ENCODE measurements at regions not wholly inside any gene's neighbourhood (a gene's known extent, or its start where the extent isn't known, plus 50 kb on each side); places are given as distances from the start of the nearest gene placed in this dataset.

DNA sequence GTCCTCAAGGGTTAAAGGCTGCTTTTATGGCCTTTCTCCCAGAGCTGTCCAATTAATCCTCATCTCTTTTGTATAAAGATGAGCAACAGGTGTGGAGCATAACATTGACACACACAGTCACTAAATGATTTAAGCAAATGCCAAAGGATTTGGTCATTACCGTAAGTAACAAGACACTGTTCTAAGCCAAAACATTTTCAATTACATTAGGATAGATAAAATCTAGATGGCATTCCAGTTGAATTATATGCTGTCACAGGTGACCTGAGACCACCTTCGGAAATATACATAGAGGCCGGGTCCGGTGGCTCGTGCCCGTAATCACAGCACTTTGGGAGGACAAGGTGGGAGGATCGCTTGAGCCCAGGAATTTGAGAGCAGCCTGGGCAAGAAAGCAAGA is 105.3 kb upstream of the UBE3A start:
- Histone ChIP-seq H3K4me3 (no peak overlapping the region), H3K36me3 (no peaks in the 10 kb centered on the region), H3K4me1 (no peaks in the 10 kb centered on the region), H3K27me3 (no peaks in the 10 kb centered on the region), H3K27ac (no peak overlapping the region), H3K9me3 (no peaks in the 10 kb centered on the region)
- no peak for DNase-seq
- no peak for TF ChIP-seq CTCF (IDR thresholded peaks at IDR 0.05)
- no peak for TF ChIP-seq POLR2A (IDR thresholded peaks at IDR 0.05)

DNA sequence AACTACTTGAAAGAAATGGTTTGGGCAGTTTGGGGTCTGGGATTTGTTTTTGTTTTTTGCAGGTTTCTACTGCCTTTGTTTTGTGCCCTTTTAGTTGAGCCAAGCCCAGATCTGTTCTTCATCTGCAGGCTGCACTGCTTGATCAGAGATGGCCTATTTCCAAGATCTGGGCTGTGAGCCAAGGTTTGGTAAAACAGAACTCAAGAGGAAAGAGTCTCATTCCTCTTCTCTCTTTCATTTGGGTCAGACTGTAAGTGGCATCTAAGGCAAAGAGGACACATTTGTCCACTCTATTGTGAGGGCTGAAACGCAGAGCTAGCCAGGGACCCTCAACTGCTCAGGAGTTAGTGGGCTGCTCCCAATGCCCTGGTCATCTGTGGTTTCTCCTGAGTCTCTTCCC is 104.4 kb upstream of the UBE3A start:
- no peak for TF ChIP-seq CTCF (IDR thresholded peaks at IDR 0.05)
- no peak for TF ChIP-seq POLR2A (IDR thresholded peaks at IDR 0.05)
- no peaks in the 10 kb centered on the region for H3K36me3 ChIP-seq
- no peak overlapping the region for H3K27ac ChIP-seq

DNA sequence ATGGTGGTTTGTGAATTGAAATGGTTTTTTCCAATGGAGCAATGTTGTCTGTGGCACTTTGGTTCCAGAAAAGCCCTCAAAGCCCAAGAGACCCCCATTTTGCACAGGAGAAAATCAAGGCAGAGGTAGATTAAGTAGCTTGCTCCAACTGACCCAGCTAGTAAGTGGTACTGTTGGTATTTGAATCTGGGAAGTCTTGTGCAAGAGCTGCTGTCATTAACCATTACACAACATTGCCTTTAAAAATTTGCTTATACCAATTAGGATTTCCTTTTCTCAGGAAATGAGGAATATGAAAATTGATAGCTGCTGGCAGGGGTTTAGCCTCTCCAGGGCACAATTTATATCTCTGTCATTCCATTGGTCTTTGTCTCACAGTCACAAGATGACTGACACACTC is 102.4 kb upstream of the UBE3A start:
- DNase-seq: no peak

More for the DNA sequence above, 104.4 kb upstream of the UBE3A start:
- no peaks in the 10 kb centered on the region for H3K4me1 ChIP-seq
- DNase-seq: no peak
- no peak overlapping the region for H3K4me3 ChIP-seq
- no peaks in the 10 kb centered on the region for H3K27me3 ChIP-seq
- no peaks in the 10 kb centered on the region for H3K9me3 ChIP-seq

DNA sequence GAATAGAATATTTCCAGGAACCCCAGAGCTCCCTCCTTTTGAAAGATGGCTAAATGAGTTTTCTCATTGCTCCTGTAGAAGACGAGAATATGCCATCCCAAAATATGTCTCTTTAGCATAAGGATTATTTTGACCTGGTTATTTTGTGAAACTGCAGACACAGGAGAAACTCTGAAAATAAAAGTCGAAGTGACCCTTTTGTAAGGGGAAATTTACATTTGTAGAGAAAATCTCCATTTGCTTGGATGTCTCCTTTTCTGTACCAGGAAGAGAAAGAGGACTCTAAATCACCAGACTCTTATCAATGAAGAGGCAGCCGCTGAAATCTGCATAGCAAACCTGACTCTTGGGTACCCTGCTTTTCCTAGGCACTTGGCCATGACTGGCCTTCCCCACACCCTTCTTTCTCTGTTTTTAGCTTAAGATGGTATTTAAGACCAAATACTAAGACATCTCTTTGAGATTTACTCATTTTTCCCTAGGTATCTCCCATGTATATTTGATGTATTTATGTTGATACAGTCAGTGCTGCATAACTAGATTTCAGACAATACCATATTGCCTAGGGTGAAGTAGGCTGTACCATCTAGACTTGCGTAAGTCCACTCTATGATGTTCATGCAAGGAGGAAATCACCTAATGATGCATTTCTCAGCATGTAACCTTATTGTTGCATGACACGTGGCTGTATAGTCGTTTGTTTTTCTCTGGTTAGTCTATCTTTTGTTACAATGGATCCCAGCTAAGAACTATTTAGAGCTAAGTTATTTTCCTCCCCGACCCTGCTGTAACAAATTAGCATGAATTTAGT is 98.2 kb upstream of the UBE3A start:
- H3K4me1 ChIP-seq: no peaks in the 10 kb centered on the region
- no peaks in the 10 kb centered on the region for H3K36me3 ChIP-seq
- no peak for DNase-seq
- H3K4me3 ChIP-seq: no peak overlapping the region
- H3K27ac ChIP-seq: no peak overlapping the region
- TF ChIP-seq CTCF (IDR thresholded peaks at IDR 0.05) (no peak), POLR2A (IDR thresholded peaks at IDR 0.05) (no peak)
- H3K9me3 ChIP-seq: no peaks in the 10 kb centered on the region
- no peaks in the 10 kb centered on the region for H3K27me3 ChIP-seq

More for the DNA sequence above, 102.4 kb upstream of the UBE3A start:
- H3K36me3 ChIP-seq: no peaks in the 10 kb centered on the region
- no peak overlapping the region for H3K4me3 ChIP-seq
- TF ChIP-seq POLR2A (IDR thresholded peaks at IDR 0.05) (no peak), CTCF (IDR thresholded peaks at IDR 0.05) (no peak)
- no peaks in the 10 kb centered on the region for H3K9me3 ChIP-seq
- no peaks in the 10 kb centered on the region for H3K4me1 ChIP-seq
- no peaks in the 10 kb centered on the region for H3K27me3 ChIP-seq
- no peak overlapping the region for H3K27ac ChIP-seq

- Histone ChIP-seq H3K9me3 (no peaks in the 10 kb centered on the region), H3K27me3 (no peaks in the 10 kb centered on the region), H3K27ac (no peak overlapping the region), H3K4me1 (no peaks in the 10 kb centered on the region), H3K36me3 (no peaks in the 10 kb centered on the region), H3K4me3 (no peak overlapping the region)
- DNase-seq: no peak
- TF ChIP-seq POLR2A (IDR thresholded peaks at IDR 0.05) (no peak), CTCF (IDR thresholded peaks at IDR 0.05) (no peak)
Observed at GRCh38 chr15:25535866-25536265, 97.0 kb upstream of the UBE3A start.

Data from Peyer's patch (tissue), 4 donors.